ENCODE measurements at regions not wholly inside any gene's neighbourhood (a gene's known extent, or its start where the extent isn't known, plus 50 kb on each side); places are given as distances from the start of the nearest gene placed in this dataset.
"Not testable (repeated sequence)": the region's sequence is repeated elsewhere in the genome, so short reads cannot be mapped to it uniquely, and the experiment has no call there.

DNA sequence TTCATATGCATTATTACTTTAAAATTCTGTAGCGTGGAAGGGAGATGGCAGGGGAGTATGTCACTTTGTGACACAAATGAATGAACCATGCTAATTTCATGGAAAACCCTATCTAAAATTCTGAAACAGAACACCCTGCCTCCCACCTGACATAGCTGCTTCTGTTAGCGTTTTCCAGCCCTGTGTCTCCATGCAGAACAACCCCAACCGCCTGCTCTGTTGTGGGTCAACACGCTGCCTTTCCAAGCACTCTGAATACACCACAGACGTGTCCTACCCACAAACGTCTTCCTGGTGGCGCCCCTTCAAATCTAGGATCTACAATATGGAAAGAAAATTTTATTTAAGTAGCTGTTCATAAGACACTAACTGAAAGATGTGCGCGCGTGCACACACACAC is 238.6 kb downstream of the TRIML1 start:
- no peak for DNase-seq

DNA sequence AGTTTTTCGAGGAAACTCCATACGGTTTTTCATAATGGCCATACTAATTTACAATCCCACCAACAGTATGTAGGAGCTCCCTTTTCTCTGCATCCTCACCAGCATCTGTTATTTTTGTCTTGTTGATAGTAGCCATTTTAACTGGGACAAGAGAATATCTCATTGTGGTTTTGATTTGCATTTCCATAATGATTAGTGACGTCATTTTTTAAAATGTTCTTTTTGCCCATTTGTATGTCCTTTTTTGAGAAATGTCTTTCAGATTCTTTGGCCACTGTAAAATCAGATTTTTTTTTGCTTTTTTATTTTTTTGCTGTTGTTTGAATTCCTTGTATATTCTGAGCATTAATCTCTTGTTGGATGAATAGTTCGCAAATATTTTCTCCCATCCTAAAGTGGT is 243.9 kb downstream of the TRIML1 start:
- DNase-seq = no peak

DNA sequence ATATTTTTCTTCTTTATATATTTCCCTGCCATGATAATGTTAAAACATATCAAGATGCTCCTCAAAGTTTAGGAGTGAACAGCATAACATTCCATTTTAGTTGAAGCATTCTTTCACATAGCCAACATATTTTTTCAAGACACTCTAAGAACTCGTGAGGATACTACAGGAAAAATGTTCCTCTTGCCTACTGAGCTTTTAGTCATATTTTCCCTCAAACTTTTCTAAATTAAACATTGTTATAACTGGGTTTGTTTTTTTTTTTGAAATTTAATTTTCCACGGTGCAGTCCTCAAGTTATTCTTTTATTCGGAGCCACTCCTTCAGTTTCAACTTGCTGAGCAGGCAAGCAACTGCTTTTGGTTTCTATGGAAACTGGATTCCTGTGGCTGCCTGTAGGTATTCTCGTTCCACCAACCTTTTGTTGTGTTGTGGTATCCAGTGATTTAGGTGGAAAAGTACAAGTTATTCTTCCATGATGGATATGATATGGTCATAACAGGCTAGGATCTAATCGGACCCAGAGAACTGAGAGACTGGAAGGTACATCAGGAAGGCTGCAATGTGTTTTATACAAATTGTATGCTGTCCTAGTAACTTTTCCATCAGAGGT is 248.0 kb downstream of the TRIML1 start:
- no peak for DNase-seq

DNA sequence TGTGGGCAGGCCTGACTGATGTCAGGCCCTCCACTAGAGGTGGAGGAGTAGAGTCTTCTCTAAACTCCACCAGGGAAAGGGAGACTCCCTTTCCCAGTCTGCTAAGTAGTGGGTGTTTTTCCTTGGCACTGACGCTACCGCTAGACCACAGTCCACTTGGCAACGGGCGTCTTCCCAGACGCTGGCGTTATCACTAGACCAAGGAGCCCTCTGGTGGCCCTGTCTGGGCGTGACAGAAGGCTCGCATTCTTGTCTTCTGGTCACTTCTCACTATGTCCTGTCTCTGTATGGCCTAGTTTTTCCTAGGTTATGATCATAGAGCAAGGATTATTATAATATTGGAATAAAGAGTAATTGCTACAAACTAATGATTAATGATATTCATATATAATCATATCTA is 252.1 kb downstream of the TRIML1 start:
- DNase-seq = not testable (repeated sequence)

DNA sequence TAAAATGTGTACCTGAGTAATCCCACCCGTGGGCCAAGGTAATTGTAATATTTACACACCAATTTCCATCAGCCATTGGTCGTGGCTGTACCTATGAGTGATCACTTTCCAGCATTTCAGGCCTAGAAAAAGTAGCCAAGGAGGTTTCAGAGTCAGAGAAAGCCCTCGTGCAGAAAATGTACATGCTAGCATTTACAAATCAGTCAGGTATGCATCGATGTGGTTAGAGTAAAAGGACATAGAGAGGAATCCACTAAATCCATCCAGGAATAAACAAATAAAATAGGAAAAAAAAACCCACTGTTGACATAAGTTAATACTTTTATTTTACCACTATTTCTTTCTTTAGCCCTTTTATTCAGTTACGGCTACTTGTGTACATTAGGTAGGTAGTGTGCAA is 256.8 kb downstream of the TRIML1 start:
- DNase-seq = no peak

DNA sequence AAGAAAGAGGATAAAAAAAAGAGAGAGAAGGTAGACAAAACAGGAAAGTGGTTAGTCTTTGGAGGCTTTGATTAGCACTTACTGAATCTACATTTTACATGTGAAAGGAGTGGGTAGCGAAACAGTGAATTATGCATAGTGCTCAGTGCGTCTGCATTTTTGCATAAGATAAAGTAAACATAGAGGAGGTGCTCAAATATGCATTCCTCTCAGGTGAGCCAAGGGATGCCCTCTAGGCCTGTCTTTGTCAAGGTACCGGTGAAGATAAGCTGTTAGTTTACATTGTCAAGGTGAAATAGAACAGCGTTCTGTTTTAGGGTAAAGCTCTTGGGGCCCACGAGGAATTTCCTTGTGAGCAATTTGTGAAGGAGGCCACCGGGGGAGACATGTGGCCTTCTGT is 260.6 kb downstream of the TRIML1 start:
- no peak for DNase-seq

DNA sequence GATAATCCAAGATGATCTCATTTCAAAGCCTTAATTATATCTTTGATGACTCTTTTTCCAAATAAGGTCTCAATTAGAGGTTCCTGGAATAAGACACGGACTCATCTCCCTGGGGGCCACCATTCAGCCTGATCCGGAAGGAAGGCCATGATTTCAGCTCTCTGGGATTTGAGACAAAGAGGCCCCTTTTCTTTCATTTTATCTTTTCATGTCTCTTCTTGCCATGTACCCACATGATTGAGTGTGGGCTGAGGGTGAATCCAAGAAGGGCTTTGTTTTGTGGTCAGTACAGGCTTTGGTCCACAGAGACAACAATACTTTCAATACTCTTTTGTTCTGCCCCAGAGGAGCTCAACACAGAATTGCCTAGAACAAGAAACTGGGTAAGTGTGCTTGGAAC is 261.2 kb downstream of the TRIML1 start:
- DNase-seq = no peak

DNA sequence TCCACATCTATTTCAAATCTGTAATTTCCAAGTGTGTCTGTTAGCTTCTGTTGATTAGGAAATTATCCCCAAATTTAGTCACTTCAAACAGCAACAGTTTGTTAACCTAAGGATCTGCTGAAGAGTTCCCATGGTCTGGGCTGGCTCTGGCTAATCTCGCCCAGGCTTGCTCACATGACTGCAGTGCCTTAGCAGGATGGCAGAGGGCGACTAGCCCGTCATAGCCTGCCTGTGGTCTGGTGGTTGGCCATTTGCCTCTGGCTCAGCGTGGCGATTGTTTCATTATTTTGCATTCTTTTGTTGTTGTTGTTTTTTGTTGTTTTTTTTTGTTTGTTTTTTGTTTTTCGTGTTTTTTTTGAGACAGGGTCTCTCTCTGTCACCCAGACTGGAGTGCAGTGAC is 264.0 kb downstream of the TRIML1 start:
- DNase-seq = no peak

DNA sequence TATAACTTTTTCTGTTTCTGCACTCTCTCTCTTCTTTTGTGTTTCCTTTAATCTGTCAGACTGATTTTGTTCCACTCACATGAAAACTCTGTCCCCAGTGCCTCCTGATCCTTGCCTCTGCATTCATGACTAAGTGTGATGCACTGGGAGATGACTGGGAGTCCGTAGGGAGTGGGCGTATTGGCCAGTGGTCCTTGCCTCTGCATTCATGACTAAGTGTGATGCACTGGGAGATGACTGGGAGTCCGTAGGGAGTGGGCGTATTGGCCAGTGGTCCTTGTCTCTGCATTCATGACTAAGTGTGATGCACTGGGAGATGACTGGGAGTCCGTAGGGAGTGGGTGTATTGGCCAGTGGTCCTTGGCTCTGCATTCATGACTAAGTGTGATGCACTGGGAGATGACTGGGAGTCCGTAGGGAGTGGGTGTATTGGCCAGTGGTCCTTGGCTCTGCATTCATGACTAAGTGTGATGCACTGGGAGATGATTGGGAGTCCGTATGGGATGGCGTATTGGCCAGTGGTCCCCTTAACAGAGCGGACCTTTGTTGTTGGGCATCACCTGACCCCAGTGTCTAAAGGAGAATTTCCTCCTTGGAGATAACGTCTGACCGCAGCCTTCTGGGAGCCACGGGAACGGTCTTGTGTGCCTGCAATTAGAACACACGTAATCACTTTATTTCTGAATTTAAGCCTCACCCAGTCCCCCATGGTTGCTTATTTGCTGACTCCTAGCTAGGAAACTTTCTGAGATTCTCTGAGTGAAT is 266.0 kb downstream of the TRIML1 start:
- not testable (repeated sequence) for DNase-seq

DNA sequence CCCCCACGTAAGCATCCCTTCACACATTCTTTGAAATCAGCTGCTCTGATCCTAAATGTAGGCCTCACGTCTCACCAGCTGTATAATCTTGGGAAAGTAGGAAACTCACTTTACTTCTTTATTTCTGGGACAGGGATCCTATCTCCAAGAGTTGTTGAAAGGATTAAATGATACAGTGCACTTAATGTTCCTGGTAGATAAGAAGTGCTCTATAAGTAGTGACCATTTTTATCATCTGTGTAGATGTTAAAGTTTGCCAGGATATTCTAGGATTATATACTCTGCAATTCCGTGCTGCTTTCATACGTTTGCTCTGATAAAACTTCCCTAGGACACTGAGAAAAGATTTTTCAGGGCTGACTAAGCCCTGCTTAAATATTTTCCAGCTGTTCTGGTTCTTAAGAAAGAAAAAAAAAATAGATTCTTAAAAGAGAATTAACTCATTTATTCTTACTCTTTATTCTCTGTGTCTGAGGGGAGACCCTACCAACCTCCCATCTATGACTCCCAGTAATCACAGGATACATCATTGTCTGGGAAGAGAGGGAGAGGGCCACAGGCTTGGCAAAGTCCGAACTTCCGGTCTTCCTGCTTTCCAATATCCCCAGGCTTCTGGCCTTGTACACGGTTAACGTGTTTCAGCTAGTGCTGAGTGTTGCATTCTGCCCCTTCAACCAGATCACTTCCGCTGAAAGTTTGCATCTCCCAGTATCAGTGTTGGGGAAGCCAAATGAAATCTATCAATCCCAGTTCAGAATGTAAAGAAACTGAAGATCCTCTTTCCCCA is 269.2 kb downstream of the TRIML1 start:
- no peak for DNase-seq

DNA sequence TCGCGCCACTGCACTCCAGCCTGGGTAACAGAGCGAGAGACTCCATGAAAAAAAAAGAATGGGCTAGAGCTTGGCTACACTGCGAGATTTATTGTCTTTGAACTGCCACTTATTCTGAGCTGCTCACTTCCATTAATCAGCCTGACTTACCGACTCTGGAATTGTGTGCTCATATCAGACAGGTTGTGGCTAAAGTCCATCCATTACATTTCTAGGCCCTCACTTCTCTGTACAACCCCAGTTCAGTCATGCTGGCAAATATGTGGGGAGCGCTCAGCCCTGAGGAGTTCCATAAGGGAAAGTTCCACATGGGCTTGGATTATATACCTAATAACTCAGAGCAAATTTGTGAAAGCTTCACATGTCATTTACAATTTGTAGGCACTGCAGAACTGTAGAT is 270.6 kb downstream of the TRIML1 start:
- no peak for DNase-seq

DNA sequence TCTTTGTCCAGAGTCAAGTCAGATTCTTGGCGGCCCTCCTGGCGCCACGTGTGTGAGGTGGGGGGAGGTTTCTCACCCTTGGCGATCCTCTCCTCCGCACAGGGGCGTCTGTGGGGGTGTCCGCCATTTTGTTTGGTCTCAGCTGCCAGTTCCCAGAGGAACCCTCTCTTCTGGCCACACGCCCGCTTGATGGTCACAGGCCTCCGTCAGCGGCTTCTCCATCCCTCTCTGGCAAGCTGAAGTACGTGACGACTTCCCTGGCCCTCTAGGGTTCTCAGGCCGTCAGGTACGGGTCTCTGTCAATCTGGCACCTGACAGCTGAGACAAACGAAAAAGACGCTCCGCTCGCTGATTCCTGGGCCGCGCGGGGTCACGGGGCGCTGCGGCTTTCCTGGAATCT is 272.6 kb downstream of the TRIML1 start:
- DNase-seq = no peak

DNA sequence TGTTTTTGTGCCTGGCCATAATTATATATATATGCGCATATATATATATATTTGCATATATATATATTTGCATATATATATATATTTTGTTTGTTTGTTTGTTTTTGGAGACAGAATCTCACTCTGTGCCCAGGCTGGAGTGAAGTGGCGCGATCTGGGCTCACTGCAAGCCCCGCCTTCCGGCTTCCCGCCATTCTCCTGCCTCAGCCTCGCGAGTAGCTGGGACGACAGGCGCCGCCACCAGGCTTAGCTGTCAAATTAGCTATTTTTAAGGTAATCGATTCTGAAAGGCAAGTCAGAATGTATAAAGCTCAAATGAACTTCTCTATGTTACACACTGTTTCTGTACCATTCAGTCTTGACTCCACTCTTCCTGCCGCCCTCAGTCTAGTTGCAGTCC is 273.3 kb downstream of the TRIML1 start:
- DNase-seq = no peak

DNA sequence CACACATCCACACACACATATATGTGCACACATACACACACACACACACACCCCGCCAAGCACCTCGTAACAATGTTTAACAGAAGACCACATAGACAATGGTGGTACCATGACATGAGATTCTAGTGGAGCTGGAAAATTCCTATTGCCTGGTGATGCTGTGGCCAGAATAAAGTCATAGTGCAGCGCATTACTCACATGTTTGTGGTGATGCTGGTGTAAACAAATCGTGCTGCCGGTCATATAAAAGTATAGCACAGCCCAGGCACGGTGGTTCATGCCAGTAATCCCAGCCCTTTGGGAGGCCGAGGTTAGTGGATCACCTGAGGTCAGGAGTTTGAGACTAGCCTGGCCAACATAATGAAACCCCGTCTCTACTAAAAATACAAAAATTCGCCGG is 275.2 kb downstream of the TRIML1 start:
- no peak for DNase-seq

DNA sequence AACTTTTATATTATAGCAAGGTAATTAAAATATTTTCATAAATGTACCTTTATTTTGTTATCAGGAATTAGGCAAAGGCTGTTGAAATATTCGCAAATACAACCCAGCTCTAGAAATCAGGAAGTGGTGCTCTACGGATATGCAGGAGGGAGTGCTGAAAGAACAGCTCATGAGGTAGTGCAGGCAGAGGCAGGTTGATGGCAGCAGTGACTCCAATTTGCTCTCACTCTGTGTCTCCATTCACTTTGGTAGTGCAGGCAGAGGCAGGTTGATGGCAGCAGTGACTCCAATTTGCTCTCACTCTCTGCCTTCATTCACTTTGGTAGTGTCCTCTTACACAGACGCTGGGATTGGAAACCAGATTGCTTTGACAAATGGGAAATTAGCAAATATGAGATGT is 277.9 kb downstream of the TRIML1 start:
- no peak for DNase-seq

DNA sequence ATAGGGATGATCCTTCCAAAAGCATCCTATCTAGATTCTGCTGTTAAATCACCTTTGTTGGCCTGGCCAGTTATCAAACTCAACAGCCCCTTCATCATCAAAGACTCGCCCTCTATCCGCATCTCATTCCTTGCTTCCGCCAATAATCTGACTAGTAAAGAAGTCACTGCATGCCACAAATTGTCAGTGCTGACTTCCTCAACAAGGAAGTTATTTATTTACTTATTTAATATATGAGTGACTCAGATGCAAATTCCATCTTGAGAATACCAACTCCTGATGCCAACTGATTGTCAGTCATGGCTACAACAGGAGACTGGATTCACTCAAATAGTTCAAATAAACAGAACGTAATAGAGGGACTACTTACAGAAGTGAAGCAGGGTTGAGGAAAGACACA is 283.8 kb downstream of the TRIML1 start:
- DNase-seq = no peak

DNA sequence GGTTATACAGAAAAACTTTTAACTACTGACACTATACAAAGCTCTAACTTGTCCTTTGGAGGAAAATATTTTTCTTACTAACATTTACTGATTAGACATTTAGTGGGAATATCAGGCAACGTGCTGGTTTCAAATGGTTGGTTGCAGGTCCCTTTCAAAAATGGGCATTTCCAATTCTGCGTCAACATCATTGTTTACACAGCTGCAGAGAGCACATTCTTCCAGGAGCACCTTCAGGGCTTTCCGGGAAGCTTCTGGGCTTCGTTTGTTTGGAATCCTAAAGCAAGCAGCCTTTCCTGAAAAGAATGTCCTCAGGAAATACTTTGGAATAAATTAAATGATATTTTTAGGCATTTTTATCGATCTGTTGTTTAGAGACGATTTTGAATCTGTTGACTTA is 289.7 kb downstream of the TRIML1 start:
- no peak for DNase-seq

DNA sequence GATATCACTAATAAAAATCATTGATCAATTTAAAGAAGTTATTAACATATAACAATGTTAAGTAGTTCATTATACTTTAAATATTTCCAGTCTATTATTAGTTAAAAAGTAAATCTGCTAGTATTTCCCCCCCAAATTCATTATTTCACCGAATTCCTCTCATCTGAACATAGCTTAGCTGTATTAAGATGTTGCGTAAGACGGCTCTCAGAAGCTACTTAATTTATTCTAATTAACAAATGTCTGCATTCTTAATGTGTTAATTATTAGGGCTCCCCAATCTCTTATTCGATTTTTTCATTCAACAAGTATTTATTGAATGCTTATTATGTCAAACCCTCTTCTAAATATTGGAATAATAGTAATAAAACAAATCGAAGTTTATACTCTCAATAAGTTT is 290.7 kb downstream of the TRIML1 start:
- DNase-seq = no peak

DNA sequence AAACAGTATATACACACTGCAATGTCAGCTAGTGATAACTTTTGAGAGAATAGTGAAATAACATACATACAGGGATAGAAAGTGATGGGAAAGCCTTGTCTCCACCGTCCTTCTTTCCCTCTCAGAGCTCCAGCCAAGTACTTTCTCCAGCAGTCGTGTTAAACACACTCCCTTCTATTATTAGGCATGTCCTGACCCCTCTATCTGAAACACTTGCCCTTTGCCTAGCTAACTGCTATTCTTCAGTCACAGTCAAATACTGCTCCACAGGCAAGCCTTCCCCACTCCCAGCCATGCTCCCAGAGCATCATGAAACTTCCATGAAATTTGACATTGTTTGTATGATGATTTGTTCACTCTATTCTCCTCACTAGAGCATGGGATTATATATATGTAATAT is 291.1 kb downstream of the TRIML1 start:
- DNase-seq = no peak

DNA sequence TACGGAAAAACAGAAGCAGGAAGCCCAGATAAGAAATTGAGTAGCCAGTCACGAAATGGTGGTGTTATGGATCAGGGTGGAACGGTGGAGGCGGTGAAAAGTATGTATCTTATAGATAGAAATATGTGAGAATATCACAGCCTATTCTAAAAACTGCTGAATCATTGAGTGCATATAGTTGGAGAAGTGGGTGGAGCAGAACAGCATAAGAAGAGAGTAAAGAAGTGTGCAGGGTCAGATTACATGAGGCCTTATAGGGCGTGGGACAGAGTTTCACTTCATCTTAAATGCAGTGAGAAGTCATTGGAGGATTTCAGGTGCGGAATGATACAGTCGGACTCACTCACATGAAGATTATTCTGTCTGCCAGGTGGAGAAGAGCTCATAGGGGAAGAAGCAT is 293.1 kb downstream of the TRIML1 start:
- no peak for DNase-seq

DNA sequence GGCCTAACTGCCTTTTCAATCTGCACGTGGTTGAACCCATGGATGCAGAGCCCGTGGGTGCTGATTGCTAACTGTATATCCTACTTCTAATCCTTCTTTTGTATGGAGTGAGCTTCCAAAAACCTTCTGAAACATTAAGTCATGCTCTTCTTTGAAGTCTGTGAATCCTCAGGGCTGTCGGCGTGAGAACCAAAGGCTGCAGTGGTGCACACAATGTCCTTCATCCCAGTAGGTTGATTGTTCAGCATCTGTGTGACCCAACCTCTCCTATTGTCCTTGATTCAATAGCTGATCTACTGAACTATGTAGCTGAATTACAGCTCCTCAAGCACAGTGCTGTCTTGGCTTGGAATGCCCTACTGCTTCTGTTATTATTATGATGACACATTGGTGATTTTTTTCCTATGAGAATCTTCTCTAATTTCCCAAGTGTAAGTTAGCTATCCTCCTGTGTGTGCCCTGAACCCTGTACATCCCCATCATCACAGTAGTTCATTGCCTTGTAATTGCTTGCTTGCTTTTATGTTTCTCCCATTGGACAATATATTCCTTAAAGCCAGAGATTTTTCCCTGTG is 294.6 kb downstream of the TRIML1 start:
- DNase-seq = no peak

DNA sequence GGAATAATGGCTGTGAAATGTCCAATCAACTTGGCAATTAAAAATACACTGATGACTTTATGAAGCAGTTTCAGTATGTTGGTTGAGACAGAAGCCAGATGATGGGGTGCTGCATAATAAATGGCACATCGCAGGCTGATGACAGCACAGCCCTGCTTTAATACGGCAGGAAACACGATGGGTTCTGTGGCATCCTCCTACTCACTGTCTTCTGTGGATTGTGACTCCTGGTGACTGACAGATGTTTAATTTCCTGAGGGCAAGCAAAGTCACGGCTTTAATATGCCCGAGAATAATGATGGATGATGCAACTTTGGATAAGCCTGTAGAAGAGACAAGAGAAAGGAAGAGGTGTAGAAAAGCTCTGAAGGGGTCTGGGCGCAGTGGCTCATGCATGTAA is 295.4 kb downstream of the TRIML1 start:
- DNase-seq = no peak

DNA sequence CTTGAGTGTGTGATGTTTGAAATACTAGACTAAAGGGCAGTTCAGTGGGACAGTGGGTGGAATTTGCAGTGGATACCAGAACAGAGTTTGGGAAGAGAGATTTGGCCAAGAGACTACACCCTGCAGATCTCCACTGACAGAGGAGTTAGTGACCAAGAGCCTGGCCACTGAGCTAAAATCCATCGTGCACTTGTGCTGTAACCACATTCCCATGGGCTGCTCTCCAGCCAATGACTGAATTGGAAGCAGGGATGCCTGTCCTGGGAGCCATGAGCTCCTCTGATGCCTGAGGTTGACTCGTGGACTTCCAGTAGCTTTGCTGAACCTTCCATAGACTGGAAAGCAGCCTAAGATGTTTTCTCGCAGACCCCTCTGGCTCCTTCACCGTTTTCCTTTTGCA is 296.1 kb downstream of the TRIML1 start:
- DNase-seq = no peak

DNA sequence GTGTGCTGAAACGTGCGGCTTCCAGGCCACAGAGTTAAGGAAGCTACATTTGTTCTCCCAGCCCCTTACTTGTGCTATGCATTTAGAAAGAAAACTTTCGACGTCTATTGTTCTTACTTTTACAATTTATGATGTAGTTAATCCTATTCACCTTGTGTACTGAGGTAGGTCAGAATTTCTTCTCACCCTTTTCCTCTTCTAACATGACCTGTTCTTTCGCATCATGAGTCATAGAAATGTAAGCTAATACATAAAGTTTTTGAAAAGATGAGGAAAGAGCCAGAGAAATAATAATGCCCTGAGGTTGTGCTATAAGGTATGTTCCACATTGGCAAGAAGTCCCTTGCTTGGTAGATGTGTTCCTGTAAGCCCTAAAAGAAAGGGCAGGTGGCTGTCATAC is 298.3 kb downstream of the TRIML1 start:
- DNase-seq = no peak
